GM19351 (cell line): ENCODE measurements at regions not wholly inside any gene's neighbourhood (a gene's known extent, or its start where the extent isn't known, plus 50 kb on each side); places are given as distances from the start of the nearest gene placed in this dataset.

Experiments used
- ATAC-seq: cut with Tn5 transposase; IDR thresholded peaks from one replicate; pipeline ENCODE4 v1.9.1; 2021; ENCODE audit warnings: mild to moderate bottlenecking, moderate library complexity; ENCODE audit not compliant: unreplicated experiment

- ATAC-seq, result no peak
These were observed 255.6 kb downstream of the PREX1 start for GRCh38 chr20:48571949-48572847.

DNA sequence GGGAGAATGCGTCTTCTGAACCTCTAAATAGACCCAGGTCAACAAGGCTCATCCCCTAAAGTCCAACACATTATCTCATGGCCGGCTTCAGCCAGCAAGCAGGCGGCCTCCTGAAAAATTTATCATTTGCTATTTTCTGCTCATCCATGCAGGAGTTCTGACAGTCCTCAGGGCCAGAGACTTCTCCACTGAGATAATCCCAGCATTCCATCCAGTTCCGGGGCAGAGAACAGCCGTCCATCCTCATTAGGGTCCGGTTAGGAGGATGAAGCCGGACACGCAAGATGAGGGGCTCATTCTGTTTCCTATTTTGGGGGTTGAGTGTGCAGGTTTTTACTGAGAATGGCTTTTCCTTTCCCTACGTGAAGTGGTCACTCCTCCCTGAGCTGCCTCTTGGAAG, 258.1 kb downstream of the PREX1 start:
- ATAC-seq, result no peak

- no peak for ATAC-seq
These were observed 259.3 kb downstream of the PREX1 start for GRCh38 chr20:48568520-48568919.

DNA sequence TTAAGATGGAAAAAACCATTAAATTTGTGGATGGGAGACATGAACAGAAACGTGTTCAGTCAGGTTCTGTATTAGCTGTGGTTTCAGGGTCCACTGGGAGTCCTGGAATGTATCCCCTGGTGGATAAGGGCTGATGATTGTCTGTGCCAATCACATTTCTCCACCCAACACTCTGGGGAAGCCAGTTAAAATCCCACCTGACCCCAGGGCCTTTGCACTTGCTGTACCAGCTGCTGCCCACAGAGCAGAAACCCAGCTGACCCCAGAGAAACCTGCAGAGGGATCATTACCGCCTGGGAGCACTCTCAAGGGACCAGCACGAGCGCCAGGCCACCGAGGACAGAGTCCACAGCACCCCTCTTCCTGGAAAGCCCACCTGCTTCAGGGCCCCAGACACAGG, 260.7 kb downstream of the PREX1 start:
- no peak for ATAC-seq

- ATAC-seq, result no peak
These were observed 262.7 kb downstream of the PREX1 start for GRCh38 chr20:48564982-48565539.

GRCh38 chr20:48563191-48563870, 264.5 kb downstream of the PREX1 start:
- ATAC-seq, result no peak

- ATAC-seq, result no peak
These were observed 265.1 kb downstream of the PREX1 start for GRCh38 chr20:48562586-48563116.

DNA sequence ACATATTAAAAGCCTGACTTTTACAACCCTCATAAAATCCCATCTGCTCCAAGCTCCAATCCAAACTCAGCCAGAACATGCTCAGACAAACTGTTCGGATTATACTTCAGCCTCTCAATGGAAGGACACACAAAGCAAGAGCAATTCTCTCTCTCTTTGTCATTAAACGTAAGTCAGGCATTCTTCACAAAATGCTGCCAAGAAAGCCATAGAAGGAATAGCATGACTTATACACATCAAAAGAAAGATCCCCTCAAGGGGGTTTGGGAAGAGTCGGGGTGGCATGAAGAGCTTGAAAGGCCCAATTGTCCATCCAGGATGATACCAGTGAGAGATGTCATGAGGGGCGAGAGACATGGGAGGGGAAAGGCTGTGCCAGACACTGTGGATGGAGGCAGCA, 268.9 kb downstream of the PREX1 start:
- no peak for ATAC-seq

GRCh38 chr20:48557380-48557779, 270.4 kb downstream of the PREX1 start:
- no peak for ATAC-seq

GRCh38 chr20:48556956-48557355, 270.8 kb downstream of the PREX1 start:
- ATAC-seq, result no peak

DNA sequence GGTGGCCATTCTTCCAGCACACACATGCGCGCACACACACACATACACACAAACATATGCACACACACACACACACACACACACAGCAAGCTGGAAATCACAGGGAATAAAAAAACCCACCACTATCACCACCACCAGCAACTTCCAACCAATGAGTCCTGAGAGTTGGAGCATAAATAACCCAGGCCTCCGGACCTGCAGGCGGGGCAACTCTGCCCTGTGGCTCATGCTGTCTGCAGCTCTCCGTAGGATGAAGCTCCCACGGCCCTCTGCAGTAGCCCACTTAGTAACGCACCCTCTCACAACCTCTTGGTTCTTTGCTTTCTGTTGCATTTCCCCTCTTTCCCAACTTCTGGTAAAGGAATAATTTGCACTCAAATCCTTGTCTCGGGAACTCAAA, 275.2 kb downstream of the PREX1 start:
- no peak for ATAC-seq

GRCh38 chr20:48550814-48551213, 277.0 kb downstream of the PREX1 start:
- no peak for ATAC-seq

GRCh38 chr20:48547664-48548063, 280.1 kb downstream of the PREX1 start:
- no peak for ATAC-seq

DNA sequence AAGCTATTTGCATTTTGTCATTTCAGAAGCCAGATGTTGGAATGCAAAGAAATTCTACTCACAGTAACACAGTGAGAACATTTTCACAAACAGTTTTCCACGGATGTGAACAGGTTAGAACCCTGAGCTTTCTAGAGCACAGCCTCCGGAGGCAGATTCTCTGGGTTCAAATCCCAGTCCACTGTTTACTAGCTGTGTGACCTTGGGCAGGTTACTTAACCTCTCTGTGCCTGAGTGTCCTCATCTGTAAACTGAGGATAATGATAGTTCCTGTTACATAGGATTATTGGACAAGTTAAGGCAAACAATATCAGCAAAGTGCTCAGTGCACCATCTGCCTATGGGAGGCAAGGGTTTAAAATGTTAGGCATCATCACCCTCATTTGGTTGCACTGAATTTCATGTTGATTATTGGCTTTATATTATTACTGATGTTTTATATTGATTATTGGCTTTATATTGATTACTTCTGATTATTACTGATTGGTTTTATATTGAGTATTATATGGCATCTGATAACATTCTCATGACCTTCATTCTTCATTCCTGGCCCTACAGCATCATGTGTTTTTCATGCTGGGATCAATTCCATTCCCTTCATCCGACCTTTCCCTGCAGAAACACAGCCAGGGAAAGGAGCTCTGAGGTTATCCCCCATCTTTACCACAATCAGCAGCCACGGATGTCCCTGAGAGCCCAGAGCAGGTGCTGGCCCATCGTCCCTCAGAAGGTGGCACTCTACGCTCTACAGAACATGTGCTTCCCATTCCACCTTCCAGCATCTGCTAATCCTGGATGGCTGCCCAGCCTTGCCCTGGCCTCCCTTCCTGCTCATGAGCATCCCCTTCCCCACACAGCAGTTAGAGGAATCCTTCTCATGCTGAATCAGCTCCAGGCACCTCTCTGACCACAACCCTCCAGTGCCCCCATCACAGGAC, 283.1 kb downstream of the PREX1 start:
- no peak for ATAC-seq

- ATAC-seq, result no peak
These were observed 286.2 kb downstream of the PREX1 start for GRCh38 chr20:48541581-48542071.

DNA sequence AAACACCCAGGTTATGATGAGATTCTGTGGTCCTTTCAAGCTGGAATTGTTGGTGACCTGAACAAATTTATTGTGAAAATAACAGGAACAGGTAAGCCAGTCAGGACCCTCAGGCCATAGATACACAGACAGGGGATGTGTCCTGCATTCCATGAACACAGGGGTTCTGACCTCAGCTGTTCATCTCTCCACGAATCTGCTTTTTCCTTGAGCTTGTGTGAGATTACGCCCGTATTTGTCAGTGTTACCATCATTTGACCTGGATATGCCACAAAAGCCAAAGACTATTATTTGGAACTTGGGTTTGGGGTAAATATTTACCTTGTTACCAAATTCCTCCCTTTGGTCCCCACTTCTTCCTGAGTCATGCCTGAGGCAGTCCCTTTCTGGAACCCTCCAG, 288.9 kb downstream of the PREX1 start:
- ATAC-seq, result no peak

GRCh38 chr20:48538058-48538825, 289.6 kb downstream of the PREX1 start:
- ATAC-seq, result no peak

GRCh38 chr20:48536206-48536605, 291.6 kb downstream of the PREX1 start:
- no peak for ATAC-seq

- ATAC-seq, result no peak
These were observed 292.2 kb downstream of the PREX1 start for GRCh38 chr20:48535556-48535955.

- no peak for ATAC-seq
These were observed 295.8 kb downstream of the PREX1 start for GRCh38 chr20:48532028-48532427.
